ENCODE measurements at regions not wholly inside any gene's neighbourhood (a gene's known extent, or its start where the extent isn't known, plus 50 kb on each side); places are given as distances from the start of the nearest gene placed in this dataset.

DNA sequence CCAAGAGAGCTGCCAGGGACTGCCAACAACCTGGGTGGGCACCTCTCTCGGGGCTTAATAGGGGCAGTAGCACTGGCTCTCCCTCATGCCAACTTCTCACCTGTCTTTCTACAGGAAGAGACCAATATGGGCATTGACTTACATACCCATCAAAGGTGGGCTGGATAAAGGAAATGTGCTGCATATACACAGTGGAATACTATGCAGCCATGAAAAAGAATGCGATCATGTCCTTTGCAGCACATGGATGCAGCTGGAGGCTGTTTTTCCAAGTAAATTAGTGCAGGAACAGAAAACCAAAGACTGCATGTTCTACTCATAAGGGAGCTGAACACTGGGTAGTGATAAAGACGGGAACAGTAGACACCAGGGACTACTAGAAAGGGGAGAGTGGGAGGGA lies 172.5 kb downstream of the URB2 start:
- Histone ChIP-seq H3K9me1 (ENCODE audit: control insufficient read depth, extremely low read depth, insufficient read depth, low read length) (no peaks in the 10 kb centered on the region), H2AFZ (ENCODE audit: control insufficient read depth, low read length) (no peak overlapping the region), H3K4me1 (ENCODE audit: control insufficient read depth, extremely low read depth, insufficient read depth, low read length) (no peaks in the 10 kb centered on the region), H3K9ac (ENCODE audit: control insufficient read depth, extremely low read depth, insufficient read depth, low read length) (no peak overlapping the region), H4K20me1 (ENCODE audit: control insufficient read depth, extremely low read depth, insufficient read depth, low read length) (no peaks in the 10 kb centered on the region), H3K9me3 (ENCODE audit: control insufficient read depth, low read depth, low read length) (no peaks in the 10 kb centered on the region), H3K4me2 (ENCODE audit: control insufficient read depth, extremely low read depth, insufficient read depth, low read depth, low read length) (no peak overlapping the region), H3K36me3 (ENCODE audit: control insufficient read depth in 2 of 2, extremely low read depth in 1 of 2, insufficient read depth in 2 of 2, low read length in 2 of 2) (no peaks in the 10 kb centered on the region), H3K79me2 (ENCODE audit: control insufficient read depth, insufficient read depth, low read length) (no peaks in the 10 kb centered on the region), H3K4me3 (ENCODE audit: control insufficient read depth in 2 of 3, extremely low read depth in 1 of 3, insufficient read depth in 2 of 3, low read depth in 1 of 3, low read length in 3 of 3) (no peak overlapping the region), H3K27ac (ENCODE audit: control insufficient read depth, insufficient read depth, low read length) (no peak overlapping the region), H3K27me3 (ENCODE audit: control insufficient read depth, extremely low read depth, insufficient read depth, low read length) (no peaks in the 10 kb centered on the region)
- no peak for TF ChIP-seq EZH2 (IDR thresholded peaks at IDR 0.05; ENCODE audit: low read length)
- TF ChIP-seq, protein P1, sequence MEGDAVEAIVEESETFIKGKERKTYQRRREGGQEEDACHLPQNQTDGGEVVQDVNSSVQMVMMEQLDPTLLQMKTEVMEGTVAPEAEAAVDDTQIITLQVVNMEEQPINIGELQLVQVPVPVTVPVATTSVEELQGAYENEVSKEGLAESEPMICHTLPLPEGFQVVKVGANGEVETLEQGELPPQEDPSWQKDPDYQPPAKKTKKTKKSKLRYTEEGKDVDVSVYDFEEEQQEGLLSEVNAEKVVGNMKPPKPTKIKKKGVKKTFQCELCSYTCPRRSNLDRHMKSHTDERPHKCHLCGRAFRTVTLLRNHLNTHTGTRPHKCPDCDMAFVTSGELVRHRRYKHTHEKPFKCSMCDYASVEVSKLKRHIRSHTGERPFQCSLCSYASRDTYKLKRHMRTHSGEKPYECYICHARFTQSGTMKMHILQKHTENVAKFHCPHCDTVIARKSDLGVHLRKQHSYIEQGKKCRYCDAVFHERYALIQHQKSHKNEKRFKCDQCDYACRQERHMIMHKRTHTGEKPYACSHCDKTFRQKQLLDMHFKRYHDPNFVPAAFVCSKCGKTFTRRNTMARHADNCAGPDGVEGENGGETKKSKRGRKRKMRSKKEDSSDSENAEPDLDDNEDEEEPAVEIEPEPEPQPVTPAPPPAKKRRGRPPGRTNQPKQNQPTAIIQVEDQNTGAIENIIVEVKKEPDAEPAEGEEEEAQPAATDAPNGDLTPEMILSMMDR (optimal IDR thresholded peaks at IDR 0.05 in 1 of 3, IDR thresholded peaks at IDR 0.05 in 1 of 3, conservative IDR thresholded peaks at IDR 0.05 in 1 of 3; ENCODE audit: extremely low read depth in 1 of 3, insufficient read depth in 2 of 3, low read length in 3 of 3), result no peak
- dilution Hi-C loops (cut with MboI; ENCODE audit: extremely low pct_ligation_motif_present, low sequenced_read_pairs), result no loop called here
- no peak for FAIRE-seq
- DNase-seq (ENCODE audit: low read depth, low spot score), result no peak

DNA sequence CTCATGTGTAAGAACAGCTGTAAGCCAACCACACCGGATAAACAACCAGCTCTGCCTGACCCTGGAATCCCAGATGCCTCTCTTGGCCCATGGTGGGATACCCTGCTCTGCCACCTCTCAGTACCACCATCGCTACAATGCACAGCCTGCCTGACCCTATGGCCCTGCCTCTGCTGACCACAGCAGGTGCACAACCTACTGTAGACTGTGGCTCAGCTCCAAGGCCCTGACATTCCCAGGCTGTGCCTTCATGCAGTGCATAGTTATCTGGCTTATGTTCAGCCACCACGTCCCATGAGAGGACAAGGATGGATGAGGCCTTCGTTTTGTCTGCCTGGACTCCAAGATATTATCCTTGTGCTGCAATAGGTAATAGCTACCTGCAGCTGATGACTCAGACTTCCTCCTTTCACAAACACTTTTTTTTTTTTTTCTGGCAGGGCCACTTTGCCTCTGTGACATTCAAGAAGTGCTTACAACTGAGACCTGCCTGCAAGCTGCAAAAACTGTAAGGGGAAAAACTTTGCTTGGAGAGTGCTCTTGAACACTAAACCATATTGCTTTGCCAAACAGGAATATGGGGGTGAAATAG lies 177.7 kb downstream of the URB2 start:
- H2AFZ ChIP-seq (ENCODE audit: control insufficient read depth, low read length), result no peak overlapping the region
- peaks cover 2% of the 10 kb centered on the region for H3K9me3 ChIP-seq (ENCODE audit: control insufficient read depth, low read depth, low read length)
- FAIRE-seq (no peak), DNase-seq (ENCODE audit: low read depth, low spot score) (no peak)
- dilution Hi-C loops (cut with MboI; ENCODE audit: extremely low pct_ligation_motif_present, low sequenced_read_pairs), result no loop called here
- H4K20me1 ChIP-seq (ENCODE audit: control insufficient read depth, extremely low read depth, insufficient read depth, low read length), result no peaks in the 10 kb centered on the region
- no peaks in the 10 kb centered on the region for H3K79me2 ChIP-seq (ENCODE audit: control insufficient read depth, insufficient read depth, low read length)
- no peaks in the 10 kb centered on the region for H3K36me3 ChIP-seq (ENCODE audit: control insufficient read depth in 2 of 2, extremely low read depth in 1 of 2, insufficient read depth in 2 of 2, low read length in 2 of 2)
- no peak overlapping the region for H3K4me3 ChIP-seq (ENCODE audit: control insufficient read depth in 2 of 3, extremely low read depth in 1 of 3, insufficient read depth in 2 of 3, low read depth in 1 of 3, low read length in 3 of 3)
- no peaks in the 10 kb centered on the region for H3K27me3 ChIP-seq (ENCODE audit: control insufficient read depth, extremely low read depth, insufficient read depth, low read length)
- no peak overlapping the region for H3K9ac ChIP-seq (ENCODE audit: control insufficient read depth, extremely low read depth, insufficient read depth, low read length)
- H3K27ac ChIP-seq (ENCODE audit: control insufficient read depth, insufficient read depth, low read length), result no peak overlapping the region
- H3K4me2 ChIP-seq (ENCODE audit: control insufficient read depth, extremely low read depth, insufficient read depth, low read depth, low read length), result no peak overlapping the region
- H3K4me1 ChIP-seq (ENCODE audit: control insufficient read depth, extremely low read depth, insufficient read depth, low read length), result no peaks in the 10 kb centered on the region
- TF ChIP-seq EZH2 (IDR thresholded peaks at IDR 0.05; ENCODE audit: low read length), result no peak
- TF ChIP-seq, protein P1 (optimal IDR thresholded peaks at IDR 0.05 in 1 of 3, IDR thresholded peaks at IDR 0.05 in 1 of 3, conservative IDR thresholded peaks at IDR 0.05 in 1 of 3; ENCODE audit: extremely low read depth in 1 of 3, insufficient read depth in 2 of 3, low read length in 3 of 3), result no peak
- H3K9me1 ChIP-seq (ENCODE audit: control insufficient read depth, extremely low read depth, insufficient read depth, low read length), result no peaks in the 10 kb centered on the region

All from keratinocyte (primary cell).